ENCODE measurements at regions not wholly inside any gene's neighbourhood (a gene's known extent, or its start where the extent isn't known, plus 50 kb on each side); places are given as distances from the start of the nearest gene placed in this dataset.

DNA sequence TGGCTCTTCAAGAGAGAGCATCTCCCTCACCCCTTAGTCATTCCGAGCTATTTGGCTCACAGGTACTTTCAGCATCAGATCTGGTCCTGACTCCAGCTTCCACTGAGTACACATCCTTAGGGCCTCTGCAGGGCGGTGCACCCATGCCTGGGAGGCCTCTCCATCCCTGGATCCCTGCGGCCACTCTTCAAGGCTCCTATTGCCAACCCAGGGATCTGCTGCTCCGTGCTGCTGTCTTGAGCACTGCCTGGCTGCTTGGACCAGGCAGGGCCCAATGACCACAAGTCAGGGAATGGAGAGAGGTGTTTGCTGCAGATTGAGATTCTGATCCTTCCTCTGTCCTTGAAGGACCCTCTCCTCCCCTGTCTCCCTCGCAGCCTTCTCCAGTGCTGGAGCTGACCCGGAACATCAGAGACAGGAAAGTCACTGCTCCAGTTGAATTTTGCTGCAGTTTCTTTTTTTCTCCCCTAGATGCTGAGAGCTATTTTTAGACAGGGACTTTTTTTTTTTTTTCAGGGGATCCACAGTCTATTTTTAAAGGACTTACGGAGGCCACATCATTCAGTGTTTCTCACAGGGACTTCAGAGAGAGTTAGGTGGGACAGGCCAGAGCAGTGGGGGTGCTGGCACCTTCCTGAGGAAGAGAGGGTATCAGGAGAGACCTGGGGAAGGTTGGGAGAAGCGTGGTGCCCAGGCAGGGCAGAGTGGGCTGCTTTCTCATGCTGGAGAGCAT is 50.1 kb upstream of the KCNA1 start:
- no peak for DNase-seq

All from NCI-H2081 (cell line).